GM10266 (cell line): ENCODE measurements at regions not wholly inside any gene's neighbourhood (a gene's known extent, or its start where the extent isn't known, plus 50 kb on each side); places are given as distances from the start of the nearest gene placed in this dataset.
"Not testable (repeated sequence)": the region's sequence is repeated elsewhere in the genome, so short reads cannot be mapped to it uniquely, and the experiment has no call there.

Source experiments
- DNase-seq: peaks from one replicate; pipeline ENCODE4 v3.0.0; 2012; ENCODE audit errors: extremely low spot score
- TF ChIP-seq, protein P1 (sequence below): IDR thresholded peaks from 2 replicates; pipeline ENCODE4 v1.5.1; 2012; ENCODE audit warnings: mild to moderate bottlenecking, low read depth; ENCODE audit not compliant: control insufficient read depth, insufficient read depth; ENCODE audit errors: missing control alignments

GRCh38 chr6:43886067-43886461, 116.1 kb downstream of the VEGFA start:
- no peak for DNase-seq
- TF ChIP-seq, protein P1, sequence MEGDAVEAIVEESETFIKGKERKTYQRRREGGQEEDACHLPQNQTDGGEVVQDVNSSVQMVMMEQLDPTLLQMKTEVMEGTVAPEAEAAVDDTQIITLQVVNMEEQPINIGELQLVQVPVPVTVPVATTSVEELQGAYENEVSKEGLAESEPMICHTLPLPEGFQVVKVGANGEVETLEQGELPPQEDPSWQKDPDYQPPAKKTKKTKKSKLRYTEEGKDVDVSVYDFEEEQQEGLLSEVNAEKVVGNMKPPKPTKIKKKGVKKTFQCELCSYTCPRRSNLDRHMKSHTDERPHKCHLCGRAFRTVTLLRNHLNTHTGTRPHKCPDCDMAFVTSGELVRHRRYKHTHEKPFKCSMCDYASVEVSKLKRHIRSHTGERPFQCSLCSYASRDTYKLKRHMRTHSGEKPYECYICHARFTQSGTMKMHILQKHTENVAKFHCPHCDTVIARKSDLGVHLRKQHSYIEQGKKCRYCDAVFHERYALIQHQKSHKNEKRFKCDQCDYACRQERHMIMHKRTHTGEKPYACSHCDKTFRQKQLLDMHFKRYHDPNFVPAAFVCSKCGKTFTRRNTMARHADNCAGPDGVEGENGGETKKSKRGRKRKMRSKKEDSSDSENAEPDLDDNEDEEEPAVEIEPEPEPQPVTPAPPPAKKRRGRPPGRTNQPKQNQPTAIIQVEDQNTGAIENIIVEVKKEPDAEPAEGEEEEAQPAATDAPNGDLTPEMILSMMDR, result no peak

GRCh38 chr6:43885399-43886066, 115.5 kb downstream of the VEGFA start:
- TF ChIP-seq, protein P1, result no peak
- no peak for DNase-seq

GRCh38 chr6:43884652-43885022, 114.6 kb downstream of the VEGFA start:
- DNase-seq, result no peak
- TF ChIP-seq, protein P1, result no peak

DNA sequence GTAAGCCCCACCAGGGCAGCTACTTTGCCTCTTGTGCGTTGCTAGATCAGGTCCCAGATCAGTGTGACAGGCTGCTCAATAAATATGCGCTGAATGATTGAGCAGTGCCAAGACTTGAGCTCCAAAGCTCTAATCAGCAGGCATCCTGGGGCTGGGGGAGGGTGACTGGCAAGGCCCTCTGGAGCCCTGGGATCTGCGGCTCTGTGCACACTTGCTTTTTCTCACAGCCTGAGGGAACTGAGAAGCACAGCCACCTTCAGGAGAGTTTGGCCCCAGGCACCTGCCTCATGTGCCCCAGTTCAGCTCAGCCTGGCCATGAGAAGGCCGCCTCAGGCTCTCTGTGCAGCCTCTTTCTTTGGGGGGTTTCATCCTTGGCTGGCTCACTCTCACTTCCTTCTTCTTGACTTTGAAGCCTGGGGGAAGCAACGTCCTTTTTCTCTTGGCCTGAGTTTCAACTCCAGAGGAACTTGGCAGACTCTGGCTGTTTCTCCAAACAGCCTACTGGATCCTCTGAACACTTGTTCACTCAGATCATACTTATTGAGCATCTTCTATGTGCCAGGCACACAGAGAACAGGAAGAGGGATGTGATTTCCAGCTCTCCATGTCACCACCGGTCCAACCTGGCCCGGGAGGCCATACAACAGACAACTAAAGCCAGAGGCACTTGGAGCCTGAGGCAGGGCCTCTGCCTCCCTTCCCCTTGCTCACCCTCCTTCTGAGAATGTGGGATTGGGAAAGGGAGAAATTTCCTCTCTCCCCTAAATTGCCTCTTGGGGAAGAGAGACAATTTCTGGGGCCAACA, 114.0 kb downstream of the VEGFA start:
- TF ChIP-seq, protein P1, result no peak
- DNase-seq, result peak; percentile 67

- DNase-seq, result not testable (repeated sequence)
These were observed 112.9 kb downstream of the VEGFA start for GRCh38 chr6:43882690-43883448.

DNA sequence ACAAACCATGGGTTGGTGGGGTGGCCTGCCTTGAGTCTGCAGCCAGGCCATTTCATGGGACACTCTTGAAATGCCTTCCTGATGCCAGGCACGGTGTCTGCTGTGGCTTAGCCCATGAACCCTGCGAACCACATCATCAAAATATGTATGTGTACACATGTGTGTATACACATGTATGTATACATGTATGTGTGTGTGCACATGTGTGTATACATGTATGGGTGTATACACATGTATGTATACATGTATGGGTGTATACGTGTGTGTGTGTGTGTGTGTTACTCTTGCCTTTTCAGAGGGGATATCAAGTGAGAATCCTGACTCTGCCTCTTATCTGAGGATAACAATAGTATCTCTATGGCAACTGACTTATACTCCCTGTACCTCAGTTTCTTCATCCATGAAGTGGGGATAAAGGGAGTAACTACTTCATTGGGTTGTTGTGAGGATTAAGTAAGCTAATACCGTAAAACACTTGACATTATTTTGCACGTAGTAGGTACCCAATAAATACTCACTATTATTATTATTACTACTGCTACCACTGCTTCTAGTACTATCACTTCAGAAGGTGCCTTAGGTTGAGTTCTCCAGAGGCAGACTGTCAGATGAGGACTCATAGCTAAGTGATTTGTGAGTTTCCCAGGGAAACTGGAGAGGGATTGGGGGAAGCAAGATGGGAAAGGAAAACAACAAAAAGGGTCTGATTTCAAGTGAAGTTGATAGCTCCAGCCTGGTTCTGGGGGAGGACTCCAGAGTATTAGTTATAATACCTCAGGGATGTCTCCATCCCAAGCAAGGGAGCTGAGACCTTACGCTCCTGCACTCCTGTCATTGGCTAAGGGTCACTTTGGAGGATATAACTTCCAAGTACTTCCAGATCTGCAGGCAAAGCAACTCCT, 110.5 kb downstream of the VEGFA start:
- TF ChIP-seq, protein P1, result no peak

GRCh38 chr6:43879722-43880121, 109.7 kb downstream of the VEGFA start:
- no peak for DNase-seq
- TF ChIP-seq, protein P1, result no peak

More for the DNA sequence above, 110.5 kb downstream of the VEGFA start:
- no peak for DNase-seq
